VCaP (cell line): ENCODE measurements at regions not wholly inside any gene's neighbourhood (a gene's known extent, or its start where the extent isn't known, plus 50 kb on each side); places are given as distances from the start of the nearest gene placed in this dataset.

ENCODE experiments used
- H3K27ac ChIP-seq: fragments of 450-650 bp; 2 replicates; pipeline ENCODE4 v1.5.1; 2017
- TF ChIP-seq, protein P1 (sequence below): fragments of 450-650 bp; conservative IDR thresholded peaks from 2 replicates; pipeline ENCODE4 v1.5.1; 2017; ENCODE audit warnings: mild to moderate bottlenecking, moderate library complexity

DNA sequence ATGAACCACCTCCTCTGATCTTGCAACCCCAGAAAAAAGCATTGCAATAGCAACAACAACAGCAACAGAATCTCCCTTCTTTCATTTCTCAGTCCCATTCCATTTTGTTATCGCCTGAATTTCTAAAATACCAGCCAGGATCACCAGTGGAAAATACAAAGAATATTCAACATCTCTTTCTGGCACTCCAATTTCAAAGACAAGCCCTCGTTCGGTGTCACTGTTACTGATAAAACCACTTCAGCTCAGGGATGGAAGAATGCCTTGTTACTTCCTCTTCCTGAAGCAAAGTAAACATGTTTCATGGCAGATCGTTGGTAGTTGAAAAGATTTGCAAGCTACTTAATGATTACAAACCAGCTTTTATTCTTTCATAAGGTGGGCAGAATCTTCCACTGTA, 94.0 kb upstream of the SPTLC3 start:
- peak overlapping the region; percentile 66 for H3K27ac ChIP-seq
- TF ChIP-seq, protein P1, sequence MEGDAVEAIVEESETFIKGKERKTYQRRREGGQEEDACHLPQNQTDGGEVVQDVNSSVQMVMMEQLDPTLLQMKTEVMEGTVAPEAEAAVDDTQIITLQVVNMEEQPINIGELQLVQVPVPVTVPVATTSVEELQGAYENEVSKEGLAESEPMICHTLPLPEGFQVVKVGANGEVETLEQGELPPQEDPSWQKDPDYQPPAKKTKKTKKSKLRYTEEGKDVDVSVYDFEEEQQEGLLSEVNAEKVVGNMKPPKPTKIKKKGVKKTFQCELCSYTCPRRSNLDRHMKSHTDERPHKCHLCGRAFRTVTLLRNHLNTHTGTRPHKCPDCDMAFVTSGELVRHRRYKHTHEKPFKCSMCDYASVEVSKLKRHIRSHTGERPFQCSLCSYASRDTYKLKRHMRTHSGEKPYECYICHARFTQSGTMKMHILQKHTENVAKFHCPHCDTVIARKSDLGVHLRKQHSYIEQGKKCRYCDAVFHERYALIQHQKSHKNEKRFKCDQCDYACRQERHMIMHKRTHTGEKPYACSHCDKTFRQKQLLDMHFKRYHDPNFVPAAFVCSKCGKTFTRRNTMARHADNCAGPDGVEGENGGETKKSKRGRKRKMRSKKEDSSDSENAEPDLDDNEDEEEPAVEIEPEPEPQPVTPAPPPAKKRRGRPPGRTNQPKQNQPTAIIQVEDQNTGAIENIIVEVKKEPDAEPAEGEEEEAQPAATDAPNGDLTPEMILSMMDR, result no peak

DNA sequence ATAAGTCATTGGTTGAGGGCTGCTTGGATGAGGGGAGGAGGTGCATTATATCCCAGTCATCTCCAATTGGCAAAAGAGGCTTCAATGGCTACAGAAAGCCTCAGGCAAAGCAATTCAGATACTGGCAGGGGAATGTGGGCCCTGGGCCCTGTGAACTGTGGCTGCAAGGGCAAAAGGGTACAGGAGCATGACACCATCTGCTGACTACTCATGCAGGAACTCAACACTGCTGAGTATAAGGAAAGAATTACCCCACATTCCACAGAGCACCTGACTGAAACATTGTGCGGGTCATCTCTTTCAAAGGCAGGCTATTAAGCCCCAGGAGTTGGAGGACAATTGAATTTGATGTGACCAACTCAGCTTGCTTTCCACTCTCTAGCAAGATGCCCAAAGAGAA, 92.1 kb upstream of the SPTLC3 start:
- TF ChIP-seq, protein P1, result no peak
- H3K27ac ChIP-seq, result no peak overlapping the region

DNA sequence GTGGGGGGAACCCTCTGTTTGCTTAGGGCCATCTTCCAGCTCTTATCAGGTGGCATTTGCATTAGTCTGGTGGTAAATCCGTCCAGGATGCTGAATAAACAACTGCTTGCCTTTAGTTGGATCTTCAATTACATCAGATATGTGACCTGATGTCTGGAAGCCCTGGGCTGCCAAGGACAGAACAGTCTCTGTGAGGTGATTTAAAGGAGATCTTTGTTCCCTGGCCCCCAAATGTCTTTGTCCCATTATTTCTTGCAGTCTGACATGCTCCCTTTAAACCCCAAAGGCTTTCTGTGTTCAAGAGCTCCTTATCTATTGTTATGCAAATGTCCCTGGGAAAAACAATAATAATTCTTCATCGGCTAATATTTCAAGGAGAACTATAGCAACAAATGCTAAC, 84.6 kb upstream of the SPTLC3 start:
- TF ChIP-seq, protein P1, result no peak
- peak overlapping the region; percentile 80 for H3K27ac ChIP-seq

DNA sequence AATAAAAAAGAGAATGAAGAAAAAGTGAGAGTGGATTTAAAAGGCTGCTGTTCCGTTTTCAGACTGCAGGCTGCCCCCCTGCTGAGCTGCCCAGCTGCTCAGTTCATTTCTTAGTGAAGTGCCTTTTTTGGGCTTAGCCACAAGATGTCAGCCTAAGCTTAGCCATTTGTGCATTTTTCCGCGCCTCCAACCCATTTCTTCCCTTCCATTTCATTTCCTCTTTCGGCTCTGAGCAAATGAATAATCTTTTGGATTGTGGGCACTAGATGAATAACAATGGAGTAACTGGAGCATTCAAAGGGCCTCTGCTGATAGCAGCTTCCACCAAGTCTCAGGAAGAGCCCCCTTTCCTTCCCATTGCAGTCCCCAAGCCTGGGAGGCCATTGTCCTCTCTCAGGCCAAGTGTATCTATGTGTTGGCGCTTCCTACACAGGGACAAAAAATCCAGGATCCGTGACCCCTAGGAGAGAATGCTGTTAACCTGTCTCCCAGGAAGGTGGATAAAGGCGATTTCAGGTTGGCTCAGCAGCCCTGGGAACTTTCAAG, 83.5 kb upstream of the SPTLC3 start:
- peak overlapping the region; percentile 80 for H3K27ac ChIP-seq
- TF ChIP-seq, protein P1, result peak; percentile 96

DNA sequence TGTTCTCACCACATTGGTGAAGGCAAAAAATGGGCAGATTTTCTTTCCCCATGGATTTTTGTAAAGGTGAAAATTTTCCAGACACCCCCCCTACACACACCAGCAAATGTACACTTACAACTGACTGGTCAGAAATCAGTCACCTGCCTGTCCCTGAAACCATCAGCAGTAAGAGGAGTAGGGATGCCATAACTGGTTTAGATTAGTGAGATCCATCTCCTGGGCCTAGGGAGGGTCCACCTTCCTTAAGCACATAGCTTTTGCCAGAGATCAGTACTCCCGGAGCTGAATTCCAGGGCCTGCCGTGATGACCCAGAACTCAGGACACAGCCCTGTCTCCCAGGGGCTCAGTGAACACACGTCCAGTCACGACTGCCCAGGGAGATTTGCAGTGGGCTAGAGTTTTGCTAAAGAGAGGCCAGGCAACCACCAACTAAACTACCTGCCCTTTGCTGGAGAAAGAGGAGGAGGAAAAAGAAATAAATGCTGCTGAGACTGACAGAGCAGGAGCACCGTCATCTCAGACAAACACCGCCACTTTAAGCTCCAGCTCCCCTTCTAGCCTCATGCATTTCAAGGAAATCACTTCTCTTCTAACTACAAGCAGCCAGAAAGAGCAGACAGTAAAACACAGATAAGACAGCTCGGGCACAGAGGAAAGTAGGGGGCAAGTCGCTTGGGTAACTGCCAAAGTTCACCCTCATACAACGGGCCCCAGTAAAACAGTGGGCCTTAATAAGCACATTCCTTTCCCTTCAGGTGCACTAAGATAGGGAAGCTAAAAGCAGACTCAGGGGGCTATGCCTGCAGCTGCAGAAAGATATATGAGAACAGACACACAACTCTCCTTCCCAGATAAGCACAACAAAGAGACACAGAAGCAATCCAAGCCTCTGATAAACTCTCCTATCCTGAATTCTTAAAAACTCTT, 82.6 kb upstream of the SPTLC3 start:
- peak overlapping the region; percentile 80 for H3K27ac ChIP-seq
- TF ChIP-seq, protein P1, result no peak

DNA sequence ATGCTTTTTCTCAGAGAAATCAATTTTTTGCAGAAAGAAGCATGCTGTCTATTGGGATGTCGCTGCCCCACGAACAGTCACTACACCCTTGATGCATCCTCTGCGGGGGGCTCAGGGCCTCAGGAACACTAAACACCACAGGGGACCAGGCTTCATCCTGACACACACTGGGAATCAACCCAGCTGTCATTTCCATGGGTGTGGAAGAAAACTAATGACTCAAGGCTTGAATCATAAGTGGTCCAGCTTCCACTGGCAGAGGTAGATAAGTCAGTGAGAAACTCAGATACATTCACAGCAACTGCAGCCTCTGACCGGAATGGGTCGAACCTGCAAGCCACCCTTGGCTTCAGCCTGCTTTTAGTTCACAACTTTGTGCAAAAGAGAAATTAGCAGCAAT, 81.3 kb upstream of the SPTLC3 start:
- peak overlapping the region; percentile 80 for H3K27ac ChIP-seq
- TF ChIP-seq, protein P1, result no peak

DNA sequence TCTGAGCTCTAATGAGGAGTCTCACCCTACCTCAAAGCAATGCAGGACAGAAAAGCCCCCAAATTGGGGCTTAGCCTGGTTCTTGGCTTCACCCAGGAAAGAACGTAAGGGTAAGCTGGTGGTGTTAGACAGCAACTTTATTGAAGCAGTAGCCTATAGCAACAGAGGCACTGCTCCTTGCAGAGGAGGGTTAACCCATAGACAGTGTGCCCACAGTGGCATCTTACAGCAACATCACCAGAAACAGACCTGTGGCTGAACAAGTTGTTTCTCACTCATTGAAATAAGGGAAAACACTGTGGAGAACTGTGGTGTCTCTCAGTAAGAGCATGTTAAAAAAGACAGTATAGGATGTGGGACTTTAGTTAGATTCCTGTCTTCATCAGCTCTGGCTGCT, 80.4 kb upstream of the SPTLC3 start:
- TF ChIP-seq, protein P1, result no peak
- peak overlapping the region; percentile 80; the same call in 1 of the 2 replicates for H3K27ac ChIP-seq
